MM.1S (cell line): ENCODE measurements at regions not wholly inside any gene's neighbourhood (a gene's known extent, or its start where the extent isn't known, plus 50 kb on each side); places are given as distances from the start of the nearest gene placed in this dataset.

Experiments used
- DNase-seq: peaks from one replicate; pipeline ENCODE4 v3.0.0-alpha.2; 2015
- H2AFZ ChIP-seq: fragments of 300-600 bp; sonication (generic); 2 replicates; pipeline ENCODE4 v1.6.0; 2016; ENCODE audit warnings: antibody characterized with exemption, low read length
- H3F3A ChIP-seq: fragments of 300-600 bp; sonication (generic); 2 replicates; pipeline ENCODE4 v1.6.1; 2016; ENCODE audit warnings: mild to moderate bottlenecking, antibody characterized with exemption, low read length, moderate library complexity, mixed read lengths; ENCODE audit not compliant: insufficient read depth
- H3K27ac ChIP-seq: fragments of 300-600 bp; sonication (generic); 2 replicates; pipeline ENCODE4 v1.5.1; 2016; ENCODE audit warnings: mild to moderate bottlenecking, low read length
- H3K27me3 ChIP-seq: fragments of 300-600 bp; sonication (generic); replicated peaks from 2 replicates; pipeline ENCODE4 v1.6.0; 2016; ENCODE audit warnings: low read length; ENCODE audit not compliant: insufficient read depth
- H3K36me3 ChIP-seq: fragments of 300-600 bp; sonication (generic); replicated peaks from 2 replicates; pipeline ENCODE4 v1.6.1; 2016; ENCODE audit warnings: mild to moderate bottlenecking, low read length, mixed read lengths; ENCODE audit not compliant: insufficient read depth
- H3K4me1 ChIP-seq: fragments of 300-600 bp; sonication (generic); 2 replicates; pipeline ENCODE4 v1.6.1; 2016; ENCODE audit warnings: low read length, mixed read lengths
- H3K4me2 ChIP-seq: fragments of 300-600 bp; sonication (generic); 2 replicates; pipeline ENCODE4 v1.6.0; 2016; ENCODE audit warnings: low read depth, low read length
- H3K4me3 ChIP-seq: fragments of 300-600 bp; sonication (generic); 2 replicates; pipeline ENCODE4 v1.5.1; 2016; ENCODE audit warnings: low read length, mixed read lengths
- H3K79me2 ChIP-seq: fragments of 300-600 bp; sonication (generic); 2 replicates; pipeline ENCODE4 v1.6.1; 2016; ENCODE audit warnings: mixed run types, low read length, mixed read lengths
- H3K9ac ChIP-seq: fragments of 300-600 bp; sonication (generic); 2 replicates; pipeline ENCODE4 v1.6.1; 2016; ENCODE audit warnings: low read length, mixed read lengths
- H3K9me2 ChIP-seq: fragments of 300-600 bp; sonication (generic); replicated peaks from 2 replicates; pipeline ENCODE4 v1.6.1; 2016; ENCODE audit warnings: mild to moderate bottlenecking, low read length, mixed read lengths; ENCODE audit not compliant: insufficient read depth
- H3K9me3 ChIP-seq: fragments of 300-600 bp; sonication (generic); replicated peaks from 2 replicates; pipeline ENCODE4 v1.6.1; 2016; ENCODE audit warnings: mild to moderate bottlenecking, low read length, mixed read lengths; ENCODE audit not compliant: insufficient read depth
- H4K20me1 ChIP-seq: fragments of 300-600 bp; sonication (generic); 2 replicates; pipeline ENCODE4 v1.6.1; 2016; ENCODE audit warnings: mild to moderate bottlenecking, low read length, moderate library complexity, mixed read lengths; ENCODE audit not compliant: insufficient read depth
- CTCF ChIP-seq: fragments of 300-600 bp; sonication (generic); IDR thresholded peaks from 2 replicates; pipeline ENCODE4 v1.5.1; 2016; ENCODE audit warnings: antibody characterized with exemption, low read length, mixed read lengths
- EZH2 ChIP-seq: fragments of 300-600 bp; sonication (generic); optimal IDR thresholded peaks from 2 replicates; pipeline ENCODE3; 2017; ENCODE audit warnings: low read depth, mild to moderate bottlenecking, antibody characterized with exemption, low read length, mixed read lengths
- EZH2phosphoT487 ChIP-seq: fragments of 300-600 bp; sonication (generic); IDR thresholded peaks from 2 replicates; pipeline ENCODE4 v1.6.1; 2018; ENCODE audit warnings: antibody characterized with exemption, low read length

DNA sequence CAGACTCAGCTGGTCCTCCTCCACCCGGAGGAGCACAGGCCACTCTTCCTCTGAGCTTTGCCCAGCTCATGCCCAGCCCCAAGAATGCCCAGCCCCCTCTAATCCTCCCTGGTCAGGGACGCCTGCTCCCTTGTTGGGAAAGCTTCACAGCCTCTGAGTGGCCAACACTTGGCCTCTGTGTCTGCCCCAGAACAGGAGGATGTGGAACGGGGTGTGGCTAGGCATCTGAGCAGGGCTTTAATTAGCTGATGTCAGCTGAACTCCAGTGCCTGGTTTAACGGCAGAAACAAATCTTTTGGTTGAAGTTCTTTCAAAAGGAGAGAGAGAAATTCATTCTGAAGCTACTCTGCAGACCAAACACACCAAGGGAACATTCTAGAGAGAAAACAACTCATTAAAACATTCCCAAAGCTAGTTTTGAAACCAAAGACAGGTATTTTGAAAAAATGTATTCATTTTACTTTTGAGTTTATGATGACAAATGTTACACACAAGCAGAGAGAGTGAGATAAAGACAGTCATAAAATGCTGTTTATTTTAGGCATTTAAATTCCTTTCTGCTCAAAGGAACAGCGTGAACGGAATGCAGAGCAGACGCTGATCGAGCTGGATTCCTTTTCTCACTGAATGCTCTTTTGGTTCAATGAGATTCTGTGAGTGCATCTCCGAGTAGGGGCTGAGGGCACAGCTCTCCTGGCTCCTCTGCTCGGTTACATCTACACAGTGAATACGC, 63.8 kb downstream of the RTP5 start:
- Histone ChIP-seq H2AFZ (no peak overlapping the region), H3K4me2 (no peak overlapping the region), H3K4me3 (no peak overlapping the region), H3K27ac (no peak overlapping the region), H3K9ac (no peak overlapping the region), H3K36me3 (no peaks in the 10 kb centered on the region), H3K4me1 (peaks cover 4% of the 10 kb centered on the region; the same call in 1 of the 2 replicates), H3K79me2 (no peaks in the 10 kb centered on the region), H3K27me3 (no peaks in the 10 kb centered on the region), H3K9me2 (no peaks in the 10 kb centered on the region), H3F3A (no peaks in the 10 kb centered on the region), H3K9me3 (no peaks in the 10 kb centered on the region), H4K20me1 (no peaks in the 10 kb centered on the region)
- no peak for TF ChIP-seq CTCF
- TF ChIP-seq EZH2 = no peak
- TF ChIP-seq EZH2phosphoT487 = no peak
- DNase-seq = peak; percentile 40

- no peaks in the 10 kb centered on the region for H3F3A ChIP-seq
These were observed 65.8 kb downstream of the RTP5 start for GRCh38 chr2:241935314-241935713.

GRCh38 chr2:241935774-241936173, 66.2 kb downstream of the RTP5 start:
- H2AFZ ChIP-seq = no peak overlapping the region
- no peak overlapping the region for H3K4me3 ChIP-seq
- TF ChIP-seq CTCF = no peak
- TF ChIP-seq EZH2 = no peak
- TF ChIP-seq EZH2phosphoT487 = no peak
- H3K4me1 ChIP-seq = peaks cover 4% of the 10 kb centered on the region; the same call in 1 of the 2 replicates
- no peak overlapping the region for H3K9ac ChIP-seq
- H3K36me3 ChIP-seq = no peaks in the 10 kb centered on the region
- H3K9me3 ChIP-seq = no peaks in the 10 kb centered on the region
- no peaks in the 10 kb centered on the region for H4K20me1 ChIP-seq
- H3K27me3 ChIP-seq = no peaks in the 10 kb centered on the region
- H3K79me2 ChIP-seq = no peaks in the 10 kb centered on the region
- H3F3A ChIP-seq = no peaks in the 10 kb centered on the region
- H3K9me2 ChIP-seq = no peaks in the 10 kb centered on the region
- no peak for DNase-seq
- H3K4me2 ChIP-seq = no peak overlapping the region
- no peak overlapping the region for H3K27ac ChIP-seq

More at GRCh38 chr2:241935314-241935713, 65.8 kb downstream of the RTP5 start:
- Histone ChIP-seq H3K9me2 (no peaks in the 10 kb centered on the region), H3K9ac (no peak overlapping the region), H3K27me3 (no peaks in the 10 kb centered on the region), H2AFZ (no peak overlapping the region), H3K79me2 (no peaks in the 10 kb centered on the region), H3K4me2 (no peak overlapping the region), H4K20me1 (no peaks in the 10 kb centered on the region), H3K4me1 (peaks cover 4% of the 10 kb centered on the region; the same call in 1 of the 2 replicates), H3K36me3 (no peaks in the 10 kb centered on the region), H3K4me3 (no peak overlapping the region), H3K9me3 (no peaks in the 10 kb centered on the region), H3K27ac (no peak overlapping the region)
- no peak for TF ChIP-seq EZH2phosphoT487
- no peak for TF ChIP-seq CTCF
- no peak for TF ChIP-seq EZH2
- DNase-seq = no peak
